HCT116 (cell line): ENCODE measurements at regions not wholly inside any gene's neighbourhood (a gene's known extent, or its start where the extent isn't known, plus 50 kb on each side); places are given as distances from the start of the nearest gene placed in this dataset.

Experiments used
- ATAC-seq: fragments of 200-7000 bp; cut with Tn5 transposase; 2 replicates; pipeline ENCODE4 v1.9.1; 2020; ENCODE audit warnings: mild to moderate bottlenecking, moderate library complexity
- BruUV-seq: library from RNA; stranded (reverse); fragments of 400-500 nt; replicated peaks from 2 replicates; lab custom pipeline; 2021; lab: Mats Ljungman, UMichigan
- CTCF ChIA-PET: fragments of 300-600 bp; sonication (Branson Sonifier 250); formaldehyde crosslinking; loops from one replicate; lab custom pipeline; 2021; ENCODE audit warnings: antibody characterized with exemption; lab: Charles Lee
- POLR2A ChIA-PET: fragments of 300-600, 350-600 bp; sonication (Branson Sonifier 250); formaldehyde crosslinking; loops from one replicate; lab custom pipeline; 2021; ENCODE audit warnings: antibody characterized with exemption; lab: Charles Lee
- RAD21 ChIA-PET, 2 experiments: fragments of 300-600 bp; sonication (Branson Sonifier 250); formaldehyde crosslinking; loops; one replicate each; lab custom pipeline; 2023; ENCODE audit warnings: low total read pairs in 2 of 2; ENCODE audit not compliant: uncharacterized antibody in 2 of 2, unreplicated experiment in 2 of 2, low non-redundant PET in 1 of 2; lab: Charles Lee
- DNase-seq: peaks from one replicate; pipeline ENCODE4 v3.0.0-alpha.2; 2010; ENCODE audit warnings: low read depth, low spot score
- H2AFZ ChIP-seq: fragments of 200-600 bp; shearing (Covaris generic), sonication (generic); 2 replicates; pipeline ENCODE4 v1.6.1; 2017; ENCODE audit warnings: low read depth, mixed run types, mixed read lengths, antibody characterized with exemption, low read length; ENCODE audit not compliant: poor library complexity, severe bottlenecking
- H3K27ac ChIP-seq: 2 replicates; pipeline ENCODE4 v1.5.1; 2012; ENCODE audit warnings: low read depth, low read length
- H3K27me3 ChIP-seq: fragments of 200-600 bp; sonication (generic); 2 replicates; pipeline ENCODE4 v1.6.1; 2016; ENCODE audit warnings: mixed run types, low read length, mixed read lengths; ENCODE audit not compliant: insufficient read depth
- H3K36me3 ChIP-seq, 2 experiments: fragments of 200-500 bp in 1 of 2; fragments of 200-600 bp in 1 of 2; sonication (Bioruptor generic) in 1 of 2; sonication (generic) in 1 of 2; 2 replicates each; pipeline versions ENCODE4 v1.5.1 to v1.6.1; 2014 to 2016; ENCODE audit warnings: low read length in 2 of 2, inconsistent platforms in 1 of 2, mixed read lengths in 1 of 2, mixed run types in 1 of 2; ENCODE audit not compliant: insufficient read depth in 2 of 2, control insufficient read depth in 1 of 2
- H3K4me1 ChIP-seq, 2 experiments: fragments of 200-600 bp in 1 of 2; sonication (generic) in 1 of 2; 2 replicates each; pipeline versions ENCODE4 v1.5.1 to v1.6.1; 2012 to 2017; ENCODE audit warnings: low read length in 2 of 2, inconsistent platforms in 1 of 2, mild to moderate bottlenecking in 1 of 2, mixed read lengths in 1 of 2, mixed run types in 1 of 2, moderate library complexity in 1 of 2; ENCODE audit not compliant: insufficient read depth in 2 of 2, control insufficient read depth in 1 of 2
- H3K4me2 ChIP-seq: fragments of 200-600 bp; sonication (generic); 2 replicates; pipeline ENCODE4 v1.6.1; 2017; ENCODE audit warnings: mixed run types, low read length, mixed read lengths
- H3K4me3 ChIP-seq, 2 experiments: fragments of 200-600 bp in 1 of 2; sonication (generic) in 1 of 2; replicated peaks in 1 of 2; 2 replicates each; pipeline ENCODE4 v1.5.1; 2011 to 2016; ENCODE audit warnings: low read length in 2 of 2, control low read depth in 1 of 2, low read depth in 1 of 2, mild to moderate bottlenecking in 1 of 2, mixed read lengths in 1 of 2, mixed run types in 1 of 2
- H3K79me2 ChIP-seq: fragments of 200-600 bp; sonication (generic); 2 replicates; pipeline ENCODE4 v1.6.1; 2017; ENCODE audit warnings: mild to moderate bottlenecking, mixed run types, low read length, moderate library complexity, mixed read lengths; ENCODE audit not compliant: insufficient read depth
- H3K9ac ChIP-seq: fragments of 200-600 bp; sonication (generic); 2 replicates; pipeline ENCODE4 v1.6.1; 2016; ENCODE audit warnings: low read length, mixed read lengths
- H3K9me2 ChIP-seq: fragments of 200-600 bp; sonication (generic), shearing (Covaris generic); 2 replicates; pipeline ENCODE4 v1.6.1; 2017; ENCODE audit warnings: mixed run types, mild to moderate bottlenecking, moderate library complexity; ENCODE audit not compliant: insufficient read depth
- H3K9me3 ChIP-seq, 2 experiments: fragments of 200-500 bp in 1 of 2; fragments of 200-600 bp in 1 of 2; sonication (Bioruptor generic) in 1 of 2; sonication (generic) in 1 of 2; 2 replicates each; pipeline ENCODE4 v1.6.1; 2014 to 2017; ENCODE audit warnings: low read length in 2 of 2, mixed read lengths in 2 of 2, inconsistent platforms in 1 of 2, low read depth in 1 of 2, mild to moderate bottlenecking in 1 of 2, mixed run types in 1 of 2, moderate library complexity in 1 of 2; ENCODE audit not compliant: control insufficient read depth in 1 of 2, insufficient read depth in 1 of 2
- H4K20me1 ChIP-seq: fragments of 200-600 bp; sonication (generic), shearing (Covaris generic); 2 replicates; pipeline ENCODE4 v1.6.1; 2017; ENCODE audit warnings: mixed run types, mild to moderate bottlenecking, moderate library complexity; ENCODE audit not compliant: insufficient read depth
- ATF3 ChIP-seq: IDR thresholded peaks from 2 replicates; pipeline ENCODE4 v1.6.1; 2012
- CTCF ChIP-seq, 3 experiments: fragments of 200-600 bp in 1 of 3; sonication (generic) in 1 of 3; IDR thresholded peaks in 2 of 3; conservative IDR thresholded peaks in 1 of 3; 2 replicates each; pipeline ENCODE4 v1.5.1; 2012 to 2017; ENCODE audit warnings: low read depth in 2 of 3, low read length in 2 of 3, antibody characterized with exemption in 1 of 3, borderline replicate concordance in 1 of 3, control low read depth in 1 of 3, mild to moderate bottlenecking in 1 of 3, mixed read lengths in 1 of 3, mixed run types in 1 of 3, moderate library complexity in 1 of 3; ENCODE audit not compliant: insufficient read depth in 1 of 3
- RAD21 ChIP-seq: IDR thresholded peaks from 2 replicates; pipeline ENCODE4 v1.6.1; 2012; ENCODE audit warnings: low read depth, mild to moderate bottlenecking
- ZBTB33 ChIP-seq: IDR thresholded peaks from 2 replicates; pipeline ENCODE4 v1.6.1; 2011; ENCODE audit warnings: mild to moderate bottlenecking, low read length, moderate library complexity; ENCODE audit not compliant: insufficient replicate concordance; ENCODE audit errors: extremely low read depth
- intact Hi-C: fragments of 100-400 bp; cut with micrococcal nuclease; formaldehyde crosslinking; loops from 2 replicates; pipeline ENCODE4 v1.10.0; 2022

- no peak for DNase-seq
- Histone ChIP-seq H3K9me2 (no peaks in the 10 kb centered on the region), H3K27ac (no peak overlapping the region), H3K4me1 (no peaks in the 10 kb centered on the region), H3K4me2 (no peak overlapping the region), H3K79me2 (no peaks in the 10 kb centered on the region)
- no TSS peak for BruUV-seq
- ChIA-PET RAD21 (no interaction called here), CTCF (no interaction called here)
- TF ChIP-seq ZBTB33 (no peak), RAD21 (no peak), ATF3 (no peak), CTCF (IDR thresholded peaks at IDR 0.05 in 2 of 3, conservative IDR thresholded peaks at IDR 0.05 in 1 of 3; ENCODE audit: borderline replicate concordance in 1 of 3, insufficient read depth in 1 of 3, low read depth in 2 of 3, low read length in 2 of 3) (no peak)
- TF ChIP-seq, all 23 proteins: peak for 0
- Histone ChIP-seq H4K20me1 (no peaks in the 10 kb centered on the region; the same call in 1 of the 2 replicates), H3K4me3 (no peak overlapping the region), H3K36me3 (no peaks in the 10 kb centered on the region), H3K27me3 (no peaks in the 10 kb centered on the region), H2AFZ (no peak overlapping the region), H3K9me3 (peaks cover 4 to 16% of the 10 kb centered on the region in 2 experiments; a peak in 2 of 4 replicates), H3K9ac (no peak overlapping the region)
- intact Hi-C loops: no loop called here
- ATAC-seq: no peak
- POLR2A ChIA-PET: no interaction called here
Measured at GRCh38 chr3:78161736-78162135, 1121.8 kb downstream of the ROBO2 start.
